Ammon's horn (tissue), 1 donor: ENCODE measurements at regions not wholly inside any gene's neighbourhood (a gene's known extent, or its start where the extent isn't known, plus 50 kb on each side); places are given as distances from the start of the nearest gene placed in this dataset.
"Not testable (repeated sequence)": the region's sequence is repeated elsewhere in the genome, so short reads cannot be mapped to it uniquely, and the experiment has no call there.

Source experiments
- DNase-seq: peaks from one replicate; pipeline ENCODE4 v3.0.0-alpha.2; 2016; ENCODE audit warnings: low spot score

DNA sequence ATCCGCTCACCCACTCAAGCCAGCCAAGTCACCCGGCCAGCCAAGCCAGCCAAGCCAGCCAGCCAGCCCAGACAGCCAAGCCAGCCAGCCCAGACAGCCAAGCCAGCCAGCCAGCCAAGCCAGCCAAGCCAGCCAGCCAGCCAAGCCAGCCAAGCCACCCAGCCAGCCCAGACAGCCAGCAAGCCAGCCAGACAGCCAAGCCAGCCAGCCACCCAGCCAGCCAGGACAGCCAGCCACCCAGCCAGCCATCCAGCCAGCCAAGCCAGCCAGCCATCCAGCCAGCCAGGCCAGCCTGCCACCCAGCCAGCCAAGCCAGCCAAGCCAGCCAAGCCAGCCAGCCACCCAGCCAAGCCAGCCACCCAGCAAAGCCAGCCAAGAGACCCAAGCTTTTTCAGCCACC lies 316.8 kb upstream of the PLGLB2 start:
- not testable (repeated sequence) for DNase-seq

DNA sequence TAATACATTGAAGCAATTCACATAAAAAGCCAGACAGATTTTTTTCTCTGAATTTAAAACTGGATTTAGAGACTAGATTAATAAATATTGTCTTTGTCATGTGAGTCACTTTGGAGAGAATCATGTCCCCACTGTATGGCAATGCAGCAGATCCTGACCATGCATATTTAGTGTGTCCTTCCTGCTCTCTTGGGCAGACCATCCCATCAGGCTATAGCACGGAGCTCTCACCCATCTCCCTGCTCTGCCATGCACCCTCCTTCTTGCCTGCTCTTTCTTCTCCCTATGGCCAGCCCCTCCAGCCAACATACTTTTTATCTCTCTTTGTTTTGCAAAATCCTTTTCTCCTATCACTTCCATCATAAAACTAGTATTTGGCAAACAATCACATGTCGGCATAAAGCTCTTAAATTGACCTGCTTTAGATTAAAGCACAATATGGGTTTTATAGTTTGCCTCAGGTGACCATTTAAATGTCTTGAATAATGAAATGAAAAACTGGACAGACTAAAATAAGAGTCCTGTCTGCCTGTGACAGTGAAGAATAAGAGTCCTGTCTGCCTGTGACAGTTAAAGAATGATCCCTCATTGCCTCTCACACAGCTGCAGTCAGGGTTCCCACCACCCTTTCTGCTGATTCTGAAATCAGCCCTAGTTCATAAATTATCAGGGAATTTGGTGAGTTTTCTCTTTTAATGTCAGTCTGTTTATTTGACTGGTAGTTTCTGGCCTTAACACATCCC lies 315.0 kb upstream of the PLGLB2 start:
- not testable (repeated sequence) for DNase-seq

DNA sequence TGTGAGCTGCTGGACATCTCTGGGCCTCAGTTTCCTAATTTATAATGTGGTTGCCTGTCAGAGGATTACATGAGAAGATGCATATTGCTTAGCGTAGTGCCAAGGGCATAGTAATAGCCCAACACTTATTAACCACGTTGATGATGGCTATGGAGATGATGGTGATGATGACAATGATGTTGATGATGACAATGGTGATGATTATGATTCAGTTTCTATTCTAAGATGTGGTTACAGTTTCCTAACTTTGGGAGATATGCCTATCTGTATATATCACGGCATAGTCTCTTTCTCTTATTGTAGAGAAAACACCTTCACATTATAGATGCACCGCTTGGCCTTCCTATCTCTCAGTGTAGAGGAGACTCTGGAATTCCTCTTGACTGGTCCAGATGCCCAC lies 311.9 kb upstream of the PLGLB2 start:
- DNase-seq: not testable (repeated sequence)

DNA sequence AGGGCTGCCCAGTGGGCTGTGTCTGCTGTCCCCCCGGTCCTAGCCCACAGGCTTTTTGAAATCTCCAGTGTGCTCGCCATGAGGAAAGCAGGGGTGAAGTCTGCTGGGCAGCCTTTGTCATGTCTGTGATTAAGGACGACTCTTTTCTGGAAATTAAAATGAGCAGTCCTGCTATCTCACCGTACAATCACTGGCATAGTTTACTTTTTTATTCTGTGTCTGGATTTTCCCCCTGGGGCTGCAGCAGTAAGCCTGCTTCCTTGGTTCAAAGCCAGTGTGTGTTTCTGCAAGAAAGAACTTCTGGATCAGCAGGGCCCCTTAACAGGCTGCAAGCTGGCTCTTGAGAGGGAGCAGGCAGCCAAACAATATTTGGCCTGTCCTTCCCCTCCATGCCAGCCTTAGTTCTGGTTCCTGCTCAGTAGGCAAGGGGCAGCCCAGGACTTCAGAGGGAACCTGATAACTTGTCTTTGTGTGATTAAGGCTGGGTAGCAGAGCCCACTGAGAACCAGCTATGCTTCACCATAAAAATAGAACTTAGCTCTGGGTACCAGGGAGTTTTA lies 310.1 kb upstream of the PLGLB2 start:
- not testable (repeated sequence) for DNase-seq

DNA sequence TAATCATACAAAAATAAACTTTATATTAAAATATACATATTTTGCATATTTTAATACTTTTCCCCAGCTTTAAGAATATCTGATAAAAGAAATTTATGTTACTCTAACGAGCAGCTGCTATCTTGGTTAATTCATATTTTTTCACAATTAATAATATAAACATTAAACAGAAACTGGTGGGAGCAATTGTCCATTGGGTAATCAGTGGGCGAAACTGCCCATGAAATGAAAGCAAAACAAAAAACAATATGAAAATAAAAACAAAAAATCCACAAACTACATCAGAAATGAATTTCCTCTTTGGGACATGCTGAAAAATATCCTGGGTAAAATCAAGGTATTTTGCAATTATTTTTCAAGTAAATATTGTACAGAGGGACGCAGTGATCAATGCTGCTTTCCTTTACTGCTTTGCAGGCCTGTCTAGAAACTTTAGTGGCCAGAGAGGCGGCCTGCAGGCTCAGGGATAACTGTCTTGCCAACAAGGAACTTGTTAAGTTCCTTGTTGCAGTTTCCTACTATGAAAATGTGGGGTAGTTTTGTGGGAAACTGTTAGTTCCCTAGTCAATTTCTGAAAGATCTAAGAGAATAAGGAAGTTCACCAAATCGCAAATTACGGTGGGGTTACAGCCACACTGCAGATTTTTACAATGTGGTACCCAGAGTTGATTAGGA lies 309.0 kb upstream of the PLGLB2 start:
- DNase-seq: not testable (repeated sequence)

DNA sequence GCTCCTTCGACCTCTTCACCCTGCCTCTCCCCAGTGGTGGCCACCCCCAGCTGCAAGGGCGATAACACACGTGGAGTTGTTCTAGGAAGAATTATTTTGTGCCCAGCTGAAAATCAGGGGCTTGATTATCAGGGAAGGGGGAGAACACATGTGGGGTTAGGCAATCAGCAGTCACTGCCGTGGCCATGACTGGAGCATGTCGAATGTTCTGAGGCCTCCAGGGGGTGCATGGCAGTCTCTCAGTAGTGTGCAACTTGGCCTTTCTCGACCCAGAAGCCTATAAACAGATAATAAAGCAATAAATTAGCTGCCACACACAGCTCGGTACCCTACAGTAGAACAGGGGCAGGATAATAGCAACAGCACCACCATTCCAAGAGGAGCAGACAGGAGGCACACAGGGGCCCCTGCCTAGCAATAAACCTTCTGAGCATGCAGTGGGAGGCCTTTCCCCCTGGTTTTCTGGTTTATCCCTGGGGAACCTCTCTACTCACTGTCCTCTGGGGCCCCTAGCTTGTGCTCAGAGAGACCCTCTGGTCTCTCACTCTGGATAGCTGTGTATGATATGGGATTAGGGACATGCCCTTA lies 308.2 kb upstream of the PLGLB2 start:
- not testable (repeated sequence) for DNase-seq

DNA sequence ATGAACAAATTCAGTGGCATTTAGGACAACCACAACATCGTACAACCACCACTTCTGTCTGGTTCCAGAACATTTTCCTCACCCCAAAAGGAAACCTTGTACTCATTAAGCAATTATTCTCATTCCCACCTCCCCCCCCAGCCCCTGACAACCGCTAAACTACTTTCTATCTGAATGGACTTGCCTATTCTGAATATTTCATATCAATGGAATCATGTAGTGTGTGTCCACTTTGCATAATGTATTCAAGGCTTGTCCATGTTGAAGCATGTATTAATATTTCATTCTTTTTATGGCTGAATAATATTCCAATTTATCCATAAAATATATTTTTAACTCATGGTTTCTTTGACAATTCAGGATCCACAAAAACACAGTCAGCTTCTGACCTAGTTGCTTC lies 307.2 kb upstream of the PLGLB2 start:
- DNase-seq: not testable (repeated sequence)

DNA sequence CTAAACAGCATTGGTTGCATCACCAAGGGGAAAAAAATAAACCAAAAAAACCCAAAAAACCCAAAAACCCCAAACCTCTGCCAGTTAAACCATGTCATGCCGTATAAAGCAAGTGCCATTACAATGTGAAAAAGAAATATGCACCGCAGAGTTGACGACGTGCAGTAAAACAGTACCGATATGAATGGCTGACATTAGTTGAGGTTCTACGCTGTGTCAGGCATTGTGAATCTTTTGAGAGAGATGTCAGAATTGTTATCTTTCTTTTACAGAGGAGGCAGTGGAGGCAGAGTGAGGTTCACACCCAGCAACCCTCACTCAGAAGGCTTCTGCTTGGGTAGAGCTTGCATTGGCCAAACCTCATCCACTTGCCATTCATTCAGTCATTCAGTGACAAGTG lies 306.5 kb upstream of the PLGLB2 start:
- not testable (repeated sequence) for DNase-seq

DNA sequence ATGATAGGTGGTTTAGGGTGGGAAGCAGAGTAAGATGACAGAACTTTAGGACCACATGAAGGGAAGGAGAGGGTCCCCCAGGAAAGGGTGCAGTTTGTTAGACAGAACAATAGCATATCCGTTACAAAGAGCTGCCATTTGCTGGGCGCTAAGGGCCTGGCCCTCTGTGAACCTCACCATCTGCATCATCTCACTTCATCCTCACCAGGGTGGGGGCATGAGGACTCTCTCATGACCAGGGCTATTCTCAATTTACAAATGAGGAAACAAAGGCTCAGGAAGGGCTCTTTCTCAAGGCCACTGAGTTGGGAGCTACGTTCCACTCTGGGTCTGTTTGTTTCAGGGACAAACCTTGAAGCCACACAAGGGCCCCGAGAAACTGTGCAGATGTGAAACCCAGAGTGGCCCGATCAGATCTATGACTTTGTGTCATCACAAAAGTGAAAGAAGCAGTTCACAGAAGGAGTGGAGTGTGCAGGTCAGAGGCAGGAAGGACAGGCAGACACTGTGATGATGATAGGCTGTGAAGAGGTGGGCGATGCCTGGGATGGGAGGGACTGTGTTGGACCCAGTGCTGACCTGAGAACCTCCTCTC lies 304.8 kb upstream of the PLGLB2 start:
- not testable (repeated sequence) for DNase-seq

DNA sequence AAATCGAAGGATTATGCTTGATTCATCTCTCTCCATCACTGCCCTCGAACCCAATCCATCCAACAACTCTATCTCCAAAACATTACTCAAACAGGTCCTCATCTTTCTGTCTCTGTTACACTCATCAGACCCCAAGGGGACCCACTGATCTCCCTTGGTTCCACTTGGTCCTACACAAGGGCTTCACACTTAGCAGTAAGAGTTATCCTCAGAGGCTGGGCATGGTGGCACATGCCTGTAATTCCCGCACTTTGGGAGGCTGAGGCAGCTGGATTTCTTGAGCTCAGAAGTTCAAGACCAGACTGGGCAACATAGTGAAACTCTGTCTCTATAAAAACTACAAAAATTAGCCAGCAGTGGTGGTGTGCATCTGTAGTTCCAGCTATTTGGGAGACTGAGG lies 302.9 kb upstream of the PLGLB2 start:
- DNase-seq: not testable (repeated sequence)

DNA sequence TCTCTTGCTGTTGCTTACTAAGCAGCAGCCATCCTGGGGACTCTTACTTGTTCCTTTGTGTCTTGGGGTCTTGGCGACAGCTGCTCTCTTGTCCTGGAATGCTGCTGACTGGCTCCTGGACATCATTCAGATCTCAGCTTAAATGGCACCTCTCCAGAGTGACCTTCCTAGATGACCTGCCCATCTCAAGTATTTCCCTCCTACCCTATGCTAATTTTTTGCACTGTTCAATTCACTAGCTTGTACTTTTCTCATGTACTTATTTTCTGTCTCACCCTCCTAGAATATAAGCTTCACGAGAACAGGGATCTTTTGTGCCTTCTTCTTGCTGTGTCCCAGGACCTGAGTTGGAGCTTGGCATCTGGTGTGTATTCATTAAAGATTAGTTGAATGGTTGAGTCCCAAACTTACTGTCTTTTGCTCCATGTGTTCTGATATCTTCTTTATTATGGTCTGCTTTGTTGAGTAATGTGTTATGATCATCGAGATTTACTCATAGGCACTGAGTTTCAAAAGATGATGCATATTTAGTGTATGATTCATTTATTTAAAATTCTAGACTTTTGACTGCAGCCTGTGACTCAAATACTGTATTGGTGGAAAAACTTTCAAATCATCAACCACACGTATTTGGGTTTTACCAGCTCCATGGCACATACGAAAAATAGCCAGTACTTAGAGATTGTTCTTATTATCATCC lies 302.1 kb upstream of the PLGLB2 start:
- not testable (repeated sequence) for DNase-seq

DNA sequence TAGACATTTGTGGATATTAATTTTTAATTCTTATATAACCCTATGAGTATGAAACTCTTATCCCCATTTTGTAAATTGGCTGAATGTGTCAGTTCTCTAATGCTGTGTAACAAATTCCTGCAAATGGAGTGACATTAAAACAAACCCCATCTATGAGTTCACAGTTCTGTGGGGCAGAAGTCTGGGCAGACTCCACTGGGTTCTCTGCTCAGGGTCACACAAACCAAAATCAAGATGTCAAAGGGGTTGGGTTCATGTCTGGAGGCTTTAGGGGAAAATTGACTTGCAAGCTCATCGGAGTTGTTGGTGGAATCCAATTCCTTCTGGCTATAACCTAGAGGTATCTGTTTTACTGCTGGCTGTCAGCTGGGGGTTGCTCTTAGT lies 301.6 kb upstream of the PLGLB2 start:
- not testable (repeated sequence) for DNase-seq

DNA sequence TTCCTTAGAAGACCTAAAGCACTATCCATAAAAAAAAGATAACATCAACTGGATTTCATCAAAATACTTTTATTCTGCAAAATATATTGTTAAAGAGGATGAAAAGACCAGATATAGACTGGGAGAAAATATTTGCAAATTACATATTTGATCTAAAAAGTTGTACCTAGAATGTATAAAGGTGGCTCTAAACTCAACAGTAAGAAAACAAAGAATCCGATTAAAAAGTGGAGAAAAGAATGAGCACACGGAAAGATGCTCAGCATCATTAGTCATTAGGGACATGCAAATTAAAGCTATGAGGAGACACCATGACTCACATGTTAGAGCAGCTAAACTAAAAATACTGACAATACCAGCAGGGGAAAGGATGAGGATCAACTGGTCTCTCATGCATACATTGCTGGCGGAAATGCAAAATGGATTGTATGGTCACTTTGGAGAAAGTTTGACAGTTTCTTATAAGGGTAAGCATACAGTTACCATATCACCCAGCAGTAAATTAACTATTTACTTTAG lies 298.4 kb upstream of the PLGLB2 start:
- not testable (repeated sequence) for DNase-seq

DNA sequence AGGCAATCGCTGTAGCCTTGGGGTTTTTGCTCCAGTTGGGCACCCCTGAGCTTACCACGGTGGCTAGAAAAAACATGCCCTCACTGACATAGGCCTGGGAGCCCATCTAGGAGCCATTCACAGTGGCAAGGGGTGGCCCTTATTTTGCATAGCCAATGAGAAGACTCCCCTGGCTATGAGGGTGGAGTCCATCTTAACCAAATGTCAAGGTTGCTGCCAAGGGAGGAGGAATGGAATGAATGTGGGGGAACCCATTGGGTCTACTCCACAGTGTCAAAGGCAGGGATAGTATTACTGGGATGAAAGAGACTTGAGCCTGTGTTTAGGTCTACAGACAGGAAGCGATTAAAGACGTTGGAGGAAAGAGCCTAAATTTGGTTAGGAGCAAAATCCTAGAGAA lies 295.7 kb upstream of the PLGLB2 start:
- not testable (repeated sequence) for DNase-seq

DNA sequence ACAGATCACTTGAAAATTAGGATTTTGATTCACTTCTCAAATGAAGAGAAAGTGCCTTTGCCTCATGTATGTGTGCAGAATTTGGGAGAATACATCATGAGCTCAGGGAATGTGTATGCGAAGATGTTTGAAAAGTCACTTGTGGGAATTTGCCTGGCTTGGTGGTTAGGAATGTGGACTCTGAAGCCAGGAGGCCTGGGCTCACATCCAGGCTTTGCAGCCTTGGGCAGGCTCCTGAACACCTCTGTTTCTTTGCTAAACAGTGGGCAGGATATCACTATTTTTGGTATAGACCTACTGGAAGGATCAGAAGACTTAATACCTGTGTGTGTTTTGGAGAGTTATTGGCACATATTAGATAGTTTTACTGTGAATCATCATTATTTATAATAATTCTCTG lies 295.0 kb upstream of the PLGLB2 start:
- not testable (repeated sequence) for DNase-seq

DNA sequence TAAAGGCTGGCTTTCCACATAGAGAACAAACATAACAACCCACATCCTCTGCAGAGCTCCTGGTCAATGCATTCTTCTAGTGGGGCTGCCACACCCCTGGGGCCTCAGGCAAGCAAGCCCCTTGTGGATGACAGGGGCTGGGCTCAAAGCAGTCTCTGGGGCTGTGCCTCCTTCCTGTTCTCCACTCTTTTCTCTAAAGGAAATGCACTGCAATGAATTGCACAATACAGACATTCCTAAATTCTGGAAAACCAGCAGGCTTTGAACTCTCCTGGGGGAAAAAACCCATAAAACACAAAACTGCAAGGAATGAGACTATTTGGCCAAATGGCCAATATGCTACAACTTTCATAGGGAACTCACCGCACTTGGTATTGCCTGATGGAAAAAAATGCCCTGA lies 293.9 kb upstream of the PLGLB2 start:
- DNase-seq: not testable (repeated sequence)

DNA sequence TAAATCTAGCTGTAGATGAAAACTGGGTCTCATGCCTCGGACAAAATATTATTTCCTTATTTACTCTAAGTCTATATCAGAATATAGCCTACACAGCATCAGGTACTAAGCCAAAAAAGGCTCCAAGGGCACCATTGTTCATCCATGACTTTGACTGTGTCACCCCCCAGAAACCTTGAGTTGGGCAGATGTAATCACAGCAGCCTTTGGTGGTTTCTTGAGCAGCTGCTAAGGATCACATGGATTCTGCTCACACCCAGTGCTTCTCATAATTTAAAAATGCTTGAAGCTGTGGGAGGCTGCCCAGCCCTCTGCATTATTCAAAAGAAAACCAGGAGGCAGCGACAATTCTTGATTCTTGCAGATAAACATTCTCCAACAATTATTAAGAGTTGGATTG lies 293.5 kb upstream of the PLGLB2 start:
- not testable (repeated sequence) for DNase-seq

DNA sequence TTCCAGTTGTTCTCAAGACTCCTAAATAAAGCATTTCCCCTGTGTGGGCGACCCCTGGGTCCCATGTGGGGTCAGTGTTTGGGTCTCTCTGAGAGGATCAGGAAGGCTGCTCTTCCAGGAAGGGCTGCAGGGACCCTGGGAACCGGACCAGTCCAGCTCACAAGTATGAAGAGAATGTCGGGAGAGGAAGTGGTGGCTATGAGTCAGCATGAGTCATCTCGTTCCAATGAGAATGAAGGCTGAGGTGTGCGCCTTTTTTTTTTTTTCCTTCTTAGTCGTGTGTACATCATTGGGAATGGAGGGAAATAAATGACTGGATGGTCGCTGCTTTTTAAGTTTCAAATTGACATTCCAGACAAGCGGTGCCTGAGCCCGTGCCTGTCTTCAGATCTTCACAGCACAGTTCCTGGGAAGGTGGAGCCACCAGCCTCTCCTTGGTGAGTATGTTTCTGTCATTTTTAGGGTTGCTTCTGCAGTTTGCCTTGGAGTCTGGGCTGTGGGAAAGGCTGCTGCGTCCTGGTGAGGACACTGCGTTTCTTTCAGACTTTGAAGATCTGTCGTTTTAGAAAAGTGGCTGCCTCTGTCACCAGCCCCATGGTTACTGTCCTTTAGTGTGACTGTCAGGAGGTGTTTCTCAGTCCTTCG lies 292.6 kb upstream of the PLGLB2 start:
- DNase-seq: not testable (repeated sequence)

DNA sequence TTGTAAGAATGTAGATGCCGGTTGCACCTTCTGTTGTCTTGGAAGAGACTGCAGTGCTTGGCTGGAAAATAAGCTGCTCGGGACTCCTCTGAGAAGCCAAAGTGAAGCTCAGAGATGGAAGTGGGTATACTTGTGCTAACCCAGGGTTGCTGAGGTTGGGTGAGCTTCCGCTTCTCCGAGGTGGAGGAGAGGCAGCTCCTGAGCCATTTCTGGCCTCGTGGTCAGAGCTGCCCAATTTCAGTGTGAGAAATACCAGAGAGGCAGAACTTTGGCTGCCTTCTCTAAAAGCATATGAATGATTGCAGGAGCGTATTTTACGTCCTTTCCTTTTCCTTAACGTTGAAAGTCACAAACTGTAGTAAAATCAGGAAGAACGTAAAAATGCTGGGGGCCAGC lies 292.0 kb upstream of the PLGLB2 start:
- not testable (repeated sequence) for DNase-seq

DNA sequence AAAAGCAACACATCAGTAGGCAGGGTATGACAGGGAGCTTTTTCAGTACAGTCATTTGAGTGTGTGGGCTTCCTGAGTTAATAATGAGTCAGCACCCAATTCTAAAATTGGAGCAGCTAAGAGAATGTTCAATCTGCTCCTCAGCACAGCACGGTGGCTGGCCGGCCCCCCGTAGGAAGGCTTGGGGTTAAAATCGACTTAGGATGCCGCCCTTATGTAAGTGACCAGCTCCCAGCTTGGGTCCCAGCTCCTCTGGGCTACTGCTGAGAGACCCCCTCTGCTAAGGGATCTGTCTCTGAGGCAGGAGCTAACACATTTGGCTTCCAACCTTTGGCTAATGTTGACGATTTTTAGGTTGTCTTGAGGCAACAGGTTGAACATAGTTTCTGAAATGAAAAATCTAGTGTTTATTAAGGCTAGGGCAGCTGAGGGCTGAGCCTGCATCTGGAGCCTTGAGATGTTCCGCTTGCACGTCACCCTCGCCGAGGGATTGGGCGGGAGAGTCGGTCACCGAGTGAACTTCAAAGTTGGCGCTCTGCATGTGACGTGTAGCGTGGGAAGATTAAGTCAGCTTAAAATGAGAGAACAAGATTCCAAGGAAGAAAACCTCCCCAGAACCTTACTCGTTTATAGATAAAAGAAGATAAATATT lies 291.3 kb upstream of the PLGLB2 start:
- DNase-seq: not testable (repeated sequence)

DNA sequence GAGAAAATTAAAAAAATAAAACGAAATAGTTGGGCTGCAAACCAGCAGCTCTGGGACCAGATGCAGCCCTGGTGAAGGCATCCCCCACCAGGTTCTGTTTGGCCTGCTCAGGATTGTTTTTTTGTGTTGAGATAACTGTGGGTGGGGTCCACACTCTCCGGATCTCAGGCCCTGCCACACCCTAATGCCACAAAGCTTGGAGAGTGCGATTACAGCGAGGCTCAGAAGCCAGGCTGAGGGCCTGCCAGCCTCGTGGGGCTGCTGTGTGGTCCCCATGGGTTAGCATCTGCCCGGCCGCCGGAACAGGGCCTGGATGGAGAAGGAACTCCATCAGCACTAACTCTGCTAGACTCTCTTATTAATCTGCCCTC lies 290.8 kb upstream of the PLGLB2 start:
- DNase-seq: not testable (repeated sequence)
